ENCODE measurements at regions not wholly inside any gene's neighbourhood (a gene's known extent, or its start where the extent isn't known, plus 50 kb on each side); places are given as distances from the start of the nearest gene placed in this dataset.

DNA sequence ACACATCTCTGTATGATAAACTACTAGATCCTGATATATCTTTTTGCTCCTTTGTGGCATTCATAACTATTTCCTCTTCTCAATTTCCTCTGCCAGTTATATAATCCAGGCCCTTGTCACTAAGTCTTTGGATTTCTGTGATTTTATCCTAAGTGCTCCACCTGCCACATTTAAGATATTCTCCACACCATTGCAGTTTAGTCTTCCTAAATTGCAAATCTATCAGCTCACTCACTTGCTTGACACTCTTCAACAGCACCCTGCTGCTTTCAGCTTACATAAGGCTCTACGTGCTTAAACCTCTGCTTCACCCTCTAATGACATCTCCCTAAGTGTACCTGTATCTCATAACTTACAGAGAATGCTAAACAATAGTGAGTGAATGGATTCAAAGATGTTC, 1032.2 kb upstream of the SEL1L start:
- Histone ChIP-seq H3K4me1 (ENCODE audit: control insufficient read depth, insufficient read depth, low read length) (no peaks in the 10 kb centered on the region), H3K27ac (ENCODE audit: extremely low read depth, low read depth, low read length) (no peak overlapping the region), H3K4me3 (ENCODE audit: low read depth, low read length) (no peak overlapping the region), H3K9me3 (ENCODE audit: control insufficient read depth, insufficient read depth, low read depth, low read length) (no peaks in the 10 kb centered on the region), H3K36me3 (ENCODE audit: control insufficient read depth in 2 of 2, insufficient read depth in 1 of 2, low read length in 2 of 2) (no peaks in the 10 kb centered on the region)
- CTCF ChIA-PET: no interaction called here
- POLR2A ChIA-PET: no interaction called here
- no peak for TF ChIP-seq ZFP37 (tag by site-specific recombination; IDR thresholded peaks at IDR 0.05)
- no peak for TF ChIP-seq KLF9 (tag by site-specific recombination; IDR thresholded peaks at IDR 0.05; ENCODE audit: low read depth)
- TF ChIP-seq ZNF521 (tag by site-specific recombination; IDR thresholded peaks at IDR 0.05): no peak
- TF ChIP-seq, protein P1, sequence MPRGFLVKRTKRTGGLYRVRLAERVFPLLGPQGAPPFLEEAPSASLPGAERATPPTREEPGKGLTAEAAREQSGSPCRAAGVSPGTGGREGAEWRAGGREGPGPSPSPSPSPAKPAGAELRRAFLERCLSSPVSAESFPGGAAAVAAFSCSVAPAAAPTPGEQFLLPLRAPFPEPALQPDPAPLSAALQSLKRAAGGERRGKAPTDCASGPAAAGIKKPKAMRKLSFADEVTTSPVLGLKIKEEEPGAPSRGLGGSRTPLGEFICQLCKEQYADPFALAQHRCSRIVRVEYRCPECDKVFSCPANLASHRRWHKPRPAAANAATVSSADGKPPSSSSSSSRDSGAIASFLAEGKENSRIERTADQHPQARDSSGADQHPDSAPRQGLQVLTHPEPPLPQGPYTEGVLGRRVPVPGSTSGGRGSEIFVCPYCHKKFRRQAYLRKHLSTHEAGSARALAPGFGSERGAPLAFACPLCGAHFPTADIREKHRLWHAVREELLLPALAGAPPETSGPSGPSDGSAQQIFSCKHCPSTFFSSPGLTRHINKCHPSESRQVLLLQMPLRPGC (tag by site-specific recombination; IDR thresholded peaks at IDR 0.05): no peak
- no peak for TF ChIP-seq ZNF16 (tag by site-specific recombination; IDR thresholded peaks at IDR 0.05; ENCODE audit: low read depth)
- TF ChIP-seq ZNF791 (tag by site-specific recombination; IDR thresholded peaks at IDR 0.05): no peak
- TF ChIP-seq ZSCAN23 (tag by site-specific recombination; IDR thresholded peaks at IDR 0.05): no peak
- TF ChIP-seq ZNF664 (tag by site-specific recombination; IDR thresholded peaks at IDR 0.05): no peak
- no peak for TF ChIP-seq MEIS1 (CRISPR knock-in tag; IDR thresholded peaks at IDR 0.05; ENCODE audit: borderline replicate concordance)
- no peak for TF ChIP-seq ZNF138 (tag by site-specific recombination; IDR thresholded peaks at IDR 0.05; ENCODE audit: borderline replicate concordance)
- no peak for TF ChIP-seq ZNF2 (tag by site-specific recombination; IDR thresholded peaks at IDR 0.05)

DNA sequence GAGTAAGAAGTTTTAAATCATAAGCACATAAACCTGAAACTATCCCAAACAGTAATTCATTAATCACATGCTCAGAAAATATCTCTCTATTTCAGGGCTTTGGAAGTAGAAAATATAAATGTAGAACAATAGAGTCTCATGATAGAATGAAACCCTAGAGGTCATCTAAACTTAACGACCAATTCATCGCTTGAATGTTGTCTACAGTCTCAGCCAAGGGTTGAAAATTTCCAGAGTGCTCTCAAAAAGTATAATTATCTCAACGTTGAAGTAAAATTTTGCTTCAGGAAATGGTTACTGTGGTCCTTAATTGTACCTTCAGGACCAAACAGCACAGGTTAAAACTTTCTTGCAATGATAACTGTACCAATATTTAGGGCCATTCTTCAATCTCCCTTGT, 1053.6 kb upstream of the SEL1L start:
- no peaks in the 10 kb centered on the region for H3K4me1 ChIP-seq (ENCODE audit: control insufficient read depth, insufficient read depth, low read length)
- no peaks in the 10 kb centered on the region for H3K36me3 ChIP-seq (ENCODE audit: control insufficient read depth in 2 of 2, insufficient read depth in 1 of 2, low read length in 2 of 2)
- POLR2A ChIA-PET: no interaction called here
- H3K27ac ChIP-seq (ENCODE audit: extremely low read depth, low read depth, low read length): no peak overlapping the region
- TF ChIP-seq, protein P2, sequence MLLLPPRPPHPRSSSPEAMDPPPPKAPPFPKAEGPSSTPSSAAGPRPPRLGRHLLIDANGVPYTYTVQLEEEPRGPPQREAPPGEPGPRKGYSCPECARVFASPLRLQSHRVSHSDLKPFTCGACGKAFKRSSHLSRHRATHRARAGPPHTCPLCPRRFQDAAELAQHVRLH (tag by site-specific recombination; IDR thresholded peaks at IDR 0.05): no peak
- TF ChIP-seq WT1 (tag by site-specific recombination; IDR thresholded peaks at IDR 0.05) (no peak), ZNF610 (tag by site-specific recombination; IDR thresholded peaks at IDR 0.05; ENCODE audit: borderline replicate concordance) (no peak), ZNF76 (tag by site-specific recombination; IDR thresholded peaks at IDR 0.05; ENCODE audit: borderline replicate concordance, low read depth) (no peak), ZFHX2 (tag by site-specific recombination; conservative IDR thresholded peaks at IDR 0.05) (no peak), MZF1 (tag by site-specific recombination; IDR thresholded peaks at IDR 0.05; ENCODE audit: borderline replicate concordance) (no peak), ZNF747 (tag by site-specific recombination; IDR thresholded peaks at IDR 0.05) (no peak), ZNF121 (tag by site-specific recombination; IDR thresholded peaks at IDR 0.05) (no peak), ZNF184 (tag by site-specific recombination; IDR thresholded peaks at IDR 0.05) (no peak), ZNF792 (tag by site-specific recombination; IDR thresholded peaks at IDR 0.05) (no peak), ZNF248 (tag by site-specific recombination; IDR thresholded peaks at IDR 0.05) (no peak), ZNF394 (tag by site-specific recombination; IDR thresholded peaks at IDR 0.05; ENCODE audit: borderline replicate concordance) (no peak), IKZF3 (tag by site-specific recombination; IDR thresholded peaks at IDR 0.05) (no peak)
- TF ChIP-seq, protein P3, sequence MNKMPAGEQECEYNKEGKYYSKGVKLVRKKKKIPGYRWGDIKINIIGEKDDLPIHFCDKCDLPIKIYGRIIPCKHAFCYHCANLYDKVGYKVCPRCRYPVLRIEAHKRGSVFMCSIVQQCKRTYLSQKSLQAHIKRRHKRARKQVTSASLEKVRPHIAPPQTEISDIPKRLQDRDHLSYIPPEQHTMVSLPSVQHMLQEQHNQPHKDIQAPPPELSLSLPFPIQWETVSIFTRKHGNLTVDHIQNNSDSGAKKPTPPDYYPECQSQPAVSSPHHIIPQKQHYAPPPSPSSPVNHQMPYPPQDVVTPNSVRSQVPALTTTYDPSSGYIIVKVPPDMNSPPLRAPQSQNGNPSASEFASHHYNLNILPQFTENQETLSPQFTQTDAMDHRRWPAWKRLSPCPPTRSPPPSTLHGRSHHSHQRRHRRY (tag by site-specific recombination; IDR thresholded peaks at IDR 0.05): no peak
- TF ChIP-seq, protein P4, sequence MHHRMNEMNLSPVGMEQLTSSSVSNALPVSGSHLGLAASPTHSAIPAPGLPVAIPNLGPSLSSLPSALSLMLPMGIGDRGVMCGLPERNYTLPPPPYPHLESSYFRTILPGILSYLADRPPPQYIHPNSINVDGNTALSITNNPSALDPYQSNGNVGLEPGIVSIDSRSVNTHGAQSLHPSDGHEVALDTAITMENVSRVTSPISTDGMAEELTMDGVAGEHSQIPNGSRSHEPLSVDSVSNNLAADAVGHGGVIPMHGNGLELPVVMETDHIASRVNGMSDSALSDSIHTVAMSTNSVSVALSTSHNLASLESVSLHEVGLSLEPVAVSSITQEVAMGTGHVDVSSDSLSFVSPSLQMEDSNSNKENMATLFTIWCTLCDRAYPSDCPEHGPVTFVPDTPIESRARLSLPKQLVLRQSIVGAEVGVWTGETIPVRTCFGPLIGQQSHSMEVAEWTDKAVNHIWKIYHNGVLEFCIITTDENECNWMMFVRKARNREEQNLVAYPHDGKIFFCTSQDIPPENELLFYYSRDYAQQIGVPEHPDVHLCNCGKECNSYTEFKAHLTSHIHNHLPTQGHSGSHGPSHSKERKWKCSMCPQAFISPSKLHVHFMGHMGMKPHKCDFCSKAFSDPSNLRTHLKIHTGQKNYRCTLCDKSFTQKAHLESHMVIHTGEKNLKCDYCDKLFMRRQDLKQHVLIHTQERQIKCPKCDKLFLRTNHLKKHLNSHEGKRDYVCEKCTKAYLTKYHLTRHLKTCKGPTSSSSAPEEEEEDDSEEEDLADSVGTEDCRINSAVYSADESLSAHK (tag by site-specific recombination; IDR thresholded peaks at IDR 0.05): no peak
- TF ChIP-seq, protein P5, sequence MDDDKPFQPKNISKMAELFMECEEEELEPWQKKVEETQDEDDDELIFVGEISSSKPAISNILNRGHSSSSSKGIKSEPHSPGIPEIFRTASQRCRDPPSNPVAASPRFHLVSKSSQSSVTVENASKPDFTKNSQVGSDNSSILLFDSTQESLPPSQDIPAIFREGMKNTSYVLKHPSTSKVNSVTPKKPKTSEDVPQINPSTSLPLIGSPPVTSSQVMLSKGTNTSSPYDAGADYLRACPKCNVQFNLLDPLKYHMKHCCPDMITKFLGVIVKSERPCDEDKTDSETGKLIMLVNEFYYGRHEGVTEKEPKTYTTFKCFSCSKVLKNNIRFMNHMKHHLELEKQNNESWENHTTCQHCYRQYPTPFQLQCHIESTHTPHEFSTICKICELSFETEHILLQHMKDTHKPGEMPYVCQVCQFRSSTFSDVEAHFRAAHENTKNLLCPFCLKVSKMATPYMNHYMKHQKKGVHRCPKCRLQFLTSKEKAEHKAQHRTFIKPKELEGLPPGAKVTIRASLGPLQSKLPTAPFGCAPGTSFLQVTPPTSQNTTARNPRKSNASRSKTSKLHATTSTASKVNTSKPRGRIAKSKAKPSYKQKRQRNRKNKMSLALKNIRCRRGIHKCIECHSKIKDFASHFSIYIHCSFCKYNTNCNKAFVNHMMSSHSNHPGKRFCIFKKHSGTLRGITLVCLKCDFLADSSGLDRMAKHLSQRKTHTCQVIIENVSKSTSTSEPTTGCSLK (tag by site-specific recombination; IDR thresholded peaks at IDR 0.05): no peak
- TF ChIP-seq, protein P6, sequence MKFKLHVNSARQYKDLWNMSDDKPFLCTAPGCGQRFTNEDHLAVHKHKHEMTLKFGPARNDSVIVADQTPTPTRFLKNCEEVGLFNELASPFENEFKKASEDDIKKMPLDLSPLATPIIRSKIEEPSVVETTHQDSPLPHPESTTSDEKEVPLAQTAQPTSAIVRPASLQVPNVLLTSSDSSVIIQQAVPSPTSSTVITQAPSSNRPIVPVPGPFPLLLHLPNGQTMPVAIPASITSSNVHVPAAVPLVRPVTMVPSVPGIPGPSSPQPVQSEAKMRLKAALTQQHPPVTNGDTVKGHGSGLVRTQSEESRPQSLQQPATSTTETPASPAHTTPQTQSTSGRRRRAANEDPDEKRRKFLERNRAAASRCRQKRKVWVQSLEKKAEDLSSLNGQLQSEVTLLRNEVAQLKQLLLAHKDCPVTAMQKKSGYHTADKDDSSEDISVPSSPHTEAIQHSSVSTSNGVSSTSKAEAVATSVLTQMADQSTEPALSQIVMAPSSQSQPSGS (tag by site-specific recombination; IDR thresholded peaks at IDR 0.05; ENCODE audit: low read depth): no peak
- CTCF ChIA-PET: no interaction called here
- H3K4me3 ChIP-seq (ENCODE audit: low read depth, low read length): no peak overlapping the region
- no peaks in the 10 kb centered on the region for H3K9me3 ChIP-seq (ENCODE audit: control insufficient read depth, insufficient read depth, low read depth, low read length)
